SK-N-SH treated with all-trans-retinoic acid at 6 μM for 48 hours (cell line): ENCODE measurements at regions not wholly inside any gene's neighbourhood (a gene's known extent, or its start where the extent isn't known, plus 50 kb on each side); places are given as distances from the start of the nearest gene placed in this dataset.

Experiments used
- ATAC-seq: fragments of 200-7000 bp; cut with Tn5 transposase; 3 replicates; pipeline ENCODE4 v1.9.1; 2020; ENCODE audit warnings: mild to moderate bottlenecking, moderate library complexity
- ARNTL ChIP-seq: fragments of 450-650 bp; formaldehyde crosslinking; IDR thresholded peaks from 2 replicates; pipeline ENCODE4 v1.5.0; 2020; ENCODE audit warnings: low read depth, mild to moderate bottlenecking, moderate library complexity, borderline replicate concordance
- BACH2 ChIP-seq: fragments of 250-450 bp; sonication (Bioruptor Pico); IDR thresholded peaks from 2 replicates; pipeline ENCODE4 v1.9.0; 2021; ENCODE audit warnings: mild to moderate bottlenecking, borderline replicate concordance
- CREB5 ChIP-seq: fragments of 250-450 bp; sonication (Bioruptor Pico); IDR thresholded peaks from 2 replicates; pipeline ENCODE4 v1.5.1; 2020; ENCODE audit warnings: low read depth, mild to moderate bottlenecking, moderate library complexity
- CSDC2 ChIP-seq: fragments of 250-450 bp; sonication (Bioruptor Pico); IDR thresholded peaks from 2 replicates; pipeline ENCODE4 v1.5.0; 2020; ENCODE audit warnings: mild to moderate bottlenecking, moderate library complexity
- ESRRG ChIP-seq: fragments of 250-450 bp; sonication (Bioruptor Pico); IDR thresholded peaks from 2 replicates; pipeline ENCODE4 v1.6.1; 2021; ENCODE audit warnings: mild to moderate bottlenecking
- GLIS3 ChIP-seq: fragments of 250-450 bp; sonication (Bioruptor Pico); IDR thresholded peaks from 2 replicates; pipeline ENCODE4 v1.5.0; 2020; ENCODE audit warnings: mild to moderate bottlenecking, moderate library complexity
- ISL1 ChIP-seq: fragments of 250-450 bp; sonication (Bioruptor Pico); IDR thresholded peaks from 2 replicates; pipeline ENCODE4 v2.1.2; 2022; ENCODE audit warnings: mild to moderate bottlenecking, moderate library complexity
- OSR1 ChIP-seq: fragments of 250-450 bp; sonication (Bioruptor Pico); IDR thresholded peaks from 2 replicates; pipeline ENCODE4 v1.8.0; 2022; ENCODE audit warnings: moderate library complexity, mild to moderate bottlenecking, inconsistent platforms
- PATZ1 ChIP-seq: fragments of 250-450 bp; sonication (Bioruptor Pico); IDR thresholded peaks from 2 replicates; pipeline ENCODE4 v1.8.0; 2020; ENCODE audit warnings: mild to moderate bottlenecking, moderate library complexity, borderline replicate concordance
- PPARA ChIP-seq: fragments of 250-450 bp; sonication (Bioruptor Pico); IDR thresholded peaks from 2 replicates; pipeline ENCODE4 v1.5.0; 2020; ENCODE audit warnings: mild to moderate bottlenecking, borderline replicate concordance
- RARB ChIP-seq: fragments of 250-450 bp; sonication (Bioruptor Pico); IDR thresholded peaks from 2 replicates; pipeline ENCODE4 v1.8.0; 2021; ENCODE audit warnings: mild to moderate bottlenecking, moderate library complexity
- SNAI2 ChIP-seq: fragments of 250-450 bp; sonication (Bioruptor Pico); IDR thresholded peaks from 2 replicates; pipeline ENCODE4 v1.5.0; 2020; ENCODE audit warnings: mild to moderate bottlenecking, moderate library complexity
- TCF4 ChIP-seq: fragments of 250-450 bp; sonication (Bioruptor Pico); IDR thresholded peaks from 2 replicates; pipeline ENCODE4 v1.8.0; 2021; ENCODE audit warnings: mild to moderate bottlenecking, moderate library complexity, borderline replicate concordance
- TOX ChIP-seq: fragments of 250-450 bp; sonication (Bioruptor Pico); IDR thresholded peaks from 2 replicates; pipeline ENCODE4 v1.8.0; 2021; ENCODE audit warnings: mild to moderate bottlenecking, moderate library complexity, borderline replicate concordance
- ZC3H10 ChIP-seq: fragments of 250-450 bp; sonication (Bioruptor Pico); IDR thresholded peaks from 2 replicates; pipeline ENCODE4 v1.5.1; 2021; ENCODE audit warnings: mild to moderate bottlenecking, moderate library complexity
- ZFP30 ChIP-seq: fragments of 450-650 bp; formaldehyde crosslinking; IDR thresholded peaks from 2 replicates; pipeline ENCODE4 v1.5.0; 2022; ENCODE audit warnings: mild to moderate bottlenecking, moderate library complexity
- ZNF565 ChIP-seq: fragments of 450-650 bp; formaldehyde crosslinking; conservative IDR thresholded peaks from 2 replicates; pipeline ENCODE4 v1.5.0; 2020; ENCODE audit warnings: low read depth, mild to moderate bottlenecking, moderate library complexity
- ZNF70 ChIP-seq: fragments of 450-650 bp; formaldehyde crosslinking; IDR thresholded peaks from 2 replicates; pipeline ENCODE4 v1.5.0; 2020; ENCODE audit warnings: mild to moderate bottlenecking, moderate library complexity
- ZNF8 ChIP-seq: fragments of 450-650 bp; formaldehyde crosslinking; IDR thresholded peaks from 2 replicates; pipeline ENCODE4 v1.5.0; 2020; ENCODE audit warnings: mild to moderate bottlenecking, moderate library complexity
- TF ChIP-seq, protein P1 (sequence below): fragments of 250-450 bp; sonication (Bioruptor Pico); IDR thresholded peaks from 2 replicates; pipeline ENCODE4 v1.8.0; 2021; ENCODE audit warnings: low read depth, mild to moderate bottlenecking, moderate library complexity, borderline replicate concordance
- TF ChIP-seq, protein P2 (sequence below): fragments of 250-450 bp; sonication (Bioruptor Pico); IDR thresholded peaks from 2 replicates; pipeline ENCODE4 v1.5.0; 2020; ENCODE audit warnings: mild to moderate bottlenecking, moderate library complexity

- TF ChIP-seq BACH2 = no peak
- TF ChIP-seq, protein P1, sequence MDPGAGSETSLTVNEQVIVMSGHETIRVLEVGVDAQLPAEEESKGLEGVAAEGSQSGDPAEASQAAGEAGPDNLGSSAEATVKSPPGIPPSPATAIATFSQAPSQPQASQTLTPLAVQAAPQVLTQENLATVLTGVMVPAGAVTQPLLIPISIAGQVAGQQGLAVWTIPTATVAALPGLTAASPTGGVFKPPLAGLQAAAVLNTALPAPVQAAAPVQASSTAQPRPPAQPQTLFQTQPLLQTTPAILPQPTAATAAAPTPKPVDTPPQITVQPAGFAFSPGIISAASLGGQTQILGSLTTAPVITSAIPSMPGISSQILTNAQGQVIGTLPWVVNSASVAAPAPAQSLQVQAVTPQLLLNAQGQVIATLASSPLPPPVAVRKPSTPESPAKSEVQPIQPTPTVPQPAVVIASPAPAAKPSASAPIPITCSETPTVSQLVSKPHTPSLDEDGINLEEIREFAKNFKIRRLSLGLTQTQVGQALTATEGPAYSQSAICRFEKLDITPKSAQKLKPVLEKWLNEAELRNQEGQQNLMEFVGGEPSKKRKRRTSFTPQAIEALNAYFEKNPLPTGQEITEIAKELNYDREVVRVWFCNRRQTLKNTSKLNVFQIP (CRISPR knock-in tag) = no peak
- no peak for TF ChIP-seq ARNTL (CRISPR knock-in tag)
- no peak for TF ChIP-seq GLIS3 (CRISPR knock-in tag)
Measured at GRCh38 chr2:224110811-224111210, 71.7 kb upstream of the SERPINE2 start (continued).

DNA sequence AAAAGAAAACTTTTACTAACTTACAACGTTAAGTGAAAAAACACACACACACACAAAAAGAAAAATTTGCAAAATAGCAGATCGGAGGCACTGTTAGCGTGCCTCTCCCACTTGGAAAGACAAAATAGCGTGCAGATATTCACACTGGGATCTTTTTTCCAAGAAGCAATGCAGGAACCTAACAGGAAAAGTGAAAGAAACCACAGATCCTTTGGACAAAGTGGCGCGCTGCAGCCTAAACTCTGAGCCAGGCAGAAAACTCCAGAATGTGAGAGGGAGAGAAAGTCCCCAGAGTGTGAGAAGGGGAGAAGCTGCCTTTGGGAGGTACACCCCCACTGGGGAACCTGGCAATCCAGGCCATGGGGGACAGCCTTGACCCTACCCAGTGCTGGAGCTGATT, 70.7 kb upstream of the SERPINE2 start:
- ATAC-seq = no peak
- TF ChIP-seq ZNF8 (CRISPR knock-in tag) (no peak), SNAI2 (CRISPR knock-in tag) (no peak), GLIS3 (CRISPR knock-in tag) (no peak), ZFP30 (CRISPR knock-in tag) (no peak), TOX (CRISPR knock-in tag) (no peak), ZC3H10 (CRISPR knock-in tag) (no peak), RARB (CRISPR knock-in tag) (no peak), OSR1 (CRISPR knock-in tag) (no peak), ARNTL (CRISPR knock-in tag) (no peak), CSDC2 (CRISPR knock-in tag) (no peak), TCF4 (CRISPR knock-in tag) (no peak), PATZ1 (CRISPR knock-in tag) (no peak), ISL1 (no peak), PPARA (CRISPR knock-in tag) (no peak), ESRRG (CRISPR knock-in tag) (no peak), ZNF565 (CRISPR knock-in tag) (no peak)
- TF ChIP-seq, protein P1 (CRISPR knock-in tag) = no peak

DNA sequence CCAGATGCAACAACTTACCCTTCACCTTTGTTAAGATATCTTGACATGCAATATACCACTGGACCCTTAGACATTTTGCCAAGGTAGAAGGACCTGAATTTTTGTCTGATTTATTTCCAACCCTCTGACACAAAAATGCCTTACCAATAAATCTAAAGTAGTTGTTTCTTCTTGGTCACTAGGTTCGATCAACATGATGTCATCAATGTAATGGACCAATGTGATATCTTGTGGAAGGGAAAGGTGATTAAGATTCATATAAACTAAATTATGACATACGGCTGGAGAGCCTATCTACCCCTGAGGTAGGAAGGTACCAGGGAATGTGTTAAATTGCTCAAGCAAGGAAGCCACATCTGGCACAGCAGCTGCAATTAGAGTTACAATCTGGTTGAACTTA, 67.7 kb upstream of the SERPINE2 start:
- TF ChIP-seq BACH2 (no peak), ESRRG (CRISPR knock-in tag) (no peak), GLIS3 (CRISPR knock-in tag) (no peak), ISL1 (no peak), TCF4 (CRISPR knock-in tag) (no peak), CREB5 (no peak), PPARA (CRISPR knock-in tag) (no peak), CSDC2 (CRISPR knock-in tag) (no peak), ZNF8 (CRISPR knock-in tag) (no peak), ZNF70 (CRISPR knock-in tag) (no peak)
- no peak for ATAC-seq

GRCh38 chr2:224104668-224105386, 65.7 kb upstream of the SERPINE2 start:
- TF ChIP-seq ZNF8 (CRISPR knock-in tag) (no peak), ESRRG (CRISPR knock-in tag) (no peak), ZFP30 (CRISPR knock-in tag) (no peak), PATZ1 (CRISPR knock-in tag) (no peak), RARB (CRISPR knock-in tag) (no peak)
- TF ChIP-seq, protein P2, sequence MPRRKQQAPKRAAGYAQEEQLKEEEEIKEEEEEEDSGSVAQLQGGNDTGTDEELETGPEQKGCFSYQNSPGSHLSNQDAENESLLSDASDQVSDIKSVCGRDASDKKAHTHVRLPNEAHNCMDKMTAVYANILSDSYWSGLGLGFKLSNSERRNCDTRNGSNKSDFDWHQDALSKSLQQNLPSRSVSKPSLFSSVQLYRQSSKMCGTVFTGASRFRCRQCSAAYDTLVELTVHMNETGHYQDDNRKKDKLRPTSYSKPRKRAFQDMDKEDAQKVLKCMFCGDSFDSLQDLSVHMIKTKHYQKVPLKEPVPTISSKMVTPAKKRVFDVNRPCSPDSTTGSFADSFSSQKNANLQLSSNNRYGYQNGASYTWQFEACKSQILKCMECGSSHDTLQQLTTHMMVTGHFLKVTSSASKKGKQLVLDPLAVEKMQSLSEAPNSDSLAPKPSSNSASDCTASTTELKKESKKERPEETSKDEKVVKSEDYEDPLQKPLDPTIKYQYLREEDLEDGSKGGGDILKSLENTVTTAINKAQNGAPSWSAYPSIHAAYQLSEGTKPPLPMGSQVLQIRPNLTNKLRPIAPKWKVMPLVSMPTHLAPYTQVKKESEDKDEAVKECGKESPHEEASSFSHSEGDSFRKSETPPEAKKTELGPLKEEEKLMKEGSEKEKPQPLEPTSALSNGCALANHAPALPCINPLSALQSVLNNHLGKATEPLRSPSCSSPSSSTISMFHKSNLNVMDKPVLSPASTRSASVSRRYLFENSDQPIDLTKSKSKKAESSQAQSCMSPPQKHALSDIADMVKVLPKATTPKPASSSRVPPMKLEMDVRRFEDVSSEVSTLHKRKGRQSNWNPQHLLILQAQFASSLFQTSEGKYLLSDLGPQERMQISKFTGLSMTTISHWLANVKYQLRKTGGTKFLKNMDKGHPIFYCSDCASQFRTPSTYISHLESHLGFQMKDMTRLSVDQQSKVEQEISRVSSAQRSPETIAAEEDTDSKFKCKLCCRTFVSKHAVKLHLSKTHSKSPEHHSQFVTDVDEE (CRISPR knock-in tag) = no peak
- TF ChIP-seq, protein P1 (CRISPR knock-in tag) = no peak
- no peak for ATAC-seq
